Neural cell (in vitro differentiated cells): ENCODE measurements at regions not wholly inside any gene's neighbourhood (a gene's known extent, or its start where the extent isn't known, plus 50 kb on each side); places are given as distances from the start of the nearest gene placed in this dataset.

Experiments
- H2AFZ ChIP-seq: fragments of 200-600, 300-800 bp; sonication (generic), shearing (Covaris generic); 2 replicates; pipeline ENCODE4 v1.6.0; 2014; ENCODE audit warnings: low read depth, mild to moderate bottlenecking, antibody characterized with exemption, low read length, moderate library complexity
- H3F3A ChIP-seq: fragments of 200-600 bp; shearing (Covaris generic); 2 replicates; pipeline ENCODE4 v1.6.1; 2016; ENCODE audit warnings: mild to moderate bottlenecking, moderate library complexity, mixed read lengths, antibody characterized with exemption, low read length; ENCODE audit not compliant: insufficient read depth, poor library complexity, severe bottlenecking
- H3K27ac ChIP-seq: fragments of 200-600, 300-800 bp; sonication (generic), shearing (Covaris generic); 2 replicates; pipeline ENCODE4 v1.5.1; 2014; ENCODE audit warnings: mild to moderate bottlenecking, low read length, moderate library complexity
- H3K27me3 ChIP-seq: fragments of 300-800, 200-600 bp; sonication (generic), shearing (Covaris generic); 2 replicates; pipeline ENCODE4 v1.6.0; 2014; ENCODE audit warnings: mild to moderate bottlenecking, low read depth, low read length, moderate library complexity; ENCODE audit not compliant: insufficient read depth
- H3K36me3 ChIP-seq: fragments of 300-800, 200-600 bp; sonication (generic), shearing (Covaris generic); 2 replicates; pipeline ENCODE4 v1.5.1; 2014; ENCODE audit warnings: mild to moderate bottlenecking, antibody characterized with exemption, low read length, moderate library complexity; ENCODE audit not compliant: insufficient read depth
- H3K4me2 ChIP-seq: fragments of 300-800, 200-600 bp; sonication (generic), shearing (Covaris generic); 2 replicates; pipeline ENCODE4 v1.6.0; 2014; ENCODE audit warnings: mild to moderate bottlenecking, low read length
- H3K4me3 ChIP-seq: fragments of 300-800, 200-600 bp; sonication (generic), shearing (Covaris generic); 2 replicates; pipeline ENCODE4 v1.5.1; 2014; ENCODE audit warnings: mild to moderate bottlenecking, low read length, moderate library complexity
- H3K79me2 ChIP-seq: fragments of 200-600 bp; shearing (Covaris generic); replicated peaks from 2 replicates; pipeline ENCODE4 v1.6.0; 2014; ENCODE audit warnings: mild to moderate bottlenecking, low read length, moderate library complexity; ENCODE audit not compliant: insufficient read depth
- H3K9ac ChIP-seq: fragments of 300-800, 200-600 bp; sonication (generic), shearing (Covaris generic); 2 replicates; pipeline ENCODE4 v1.6.1; 2016; ENCODE audit warnings: mild to moderate bottlenecking, low read length, mixed read lengths
- H3K9me2 ChIP-seq: fragments of 200-600 bp; shearing (Covaris generic); 2 replicates; pipeline ENCODE4 v1.6.1; 2016; ENCODE audit warnings: mild to moderate bottlenecking, low read length, mixed read lengths; ENCODE audit not compliant: insufficient read depth
- H3K9me3 ChIP-seq: fragments of 200-600, 300-800 bp; sonication (generic), shearing (Covaris generic); 2 replicates; pipeline ENCODE4 v1.6.1; 2016; ENCODE audit warnings: mild to moderate bottlenecking, mixed run types, low read length, moderate library complexity, mixed read lengths
- H4K20me1 ChIP-seq: fragments of 200-600 bp; shearing (Covaris generic); 2 replicates; pipeline ENCODE4 v1.6.1; 2016; ENCODE audit warnings: mild to moderate bottlenecking, mixed run types; ENCODE audit not compliant: insufficient read depth
- CTCF ChIP-seq: fragments of 450-650 bp; IDR thresholded peaks from 2 replicates; pipeline ENCODE4 v1.5.1; 2014; ENCODE audit warnings: antibody characterized with exemption, mild to moderate bottlenecking, moderate library complexity; ENCODE audit not compliant: poor library complexity, severe bottlenecking
- EP300 ChIP-seq: fragments of 450-650 bp; conservative IDR thresholded peaks from 2 replicates; pipeline ENCODE4 v1.6.1; 2014; ENCODE audit warnings: antibody characterized with exemption, mild to moderate bottlenecking, moderate library complexity; ENCODE audit not compliant: poor library complexity, severe bottlenecking
- EZH2 ChIP-seq: fragments of 200-600, 300-800 bp; shearing (Covaris generic), sonication (generic); IDR thresholded peaks from 2 replicates; pipeline ENCODE4 v1.6.1; 2014; ENCODE audit warnings: antibody characterized with exemption, low read length, borderline replicate concordance, mild to moderate bottlenecking; ENCODE audit not compliant: insufficient read depth, poor library complexity, severe bottlenecking
- MXI1 ChIP-seq: fragments of 450-650 bp; conservative IDR thresholded peaks from 2 replicates; pipeline ENCODE4 v1.6.1; 2014; ENCODE audit warnings: antibody characterized with exemption, mild to moderate bottlenecking; ENCODE audit not compliant: poor library complexity, severe bottlenecking
- POLR2AphosphoS5 ChIP-seq: IDR thresholded peaks from 2 replicates; pipeline ENCODE4 v1.6.1; 2012
- RAD21 ChIP-seq: fragments of 450-650 bp; conservative IDR thresholded peaks from 2 replicates; pipeline ENCODE4 v1.6.1; 2014; ENCODE audit warnings: antibody characterized with exemption, mild to moderate bottlenecking, moderate library complexity
- REST ChIP-seq: IDR thresholded peaks from 2 replicates; pipeline ENCODE4 v1.6.1; 2012; ENCODE audit warnings: borderline replicate concordance
- SMC3 ChIP-seq: fragments of 450-650 bp; conservative IDR thresholded peaks from 2 replicates; pipeline ENCODE4 v1.6.1; 2014; ENCODE audit warnings: antibody characterized with exemption, mild to moderate bottlenecking, moderate library complexity; ENCODE audit not compliant: poor library complexity
- TAF1 ChIP-seq: IDR thresholded peaks from 2 replicates; pipeline ENCODE4 v1.6.1; 2012; ENCODE audit warnings: low read depth

GRCh38 chr11:27184458-27185312 lies 144.1 kb downstream of the BBOX1 start:
- no peak overlapping the region for H3K4me3 ChIP-seq
- TF ChIP-seq MXI1 (no peak), EP300 (no peak), TAF1 (no peak), POLR2AphosphoS5 (no peak), EZH2 (no peak), RAD21 (no peak), CTCF (no peak), SMC3 (no peak), REST (no peak)
- H3K9me3 ChIP-seq = no peaks in the 10 kb centered on the region
- no peaks in the 10 kb centered on the region for H3F3A ChIP-seq
- H3K27me3 ChIP-seq = no peaks in the 10 kb centered on the region
- no peak overlapping the region for H3K27ac ChIP-seq
- no peaks in the 10 kb centered on the region for H3K79me2 ChIP-seq
- H3K4me2 ChIP-seq = no peak overlapping the region
- H3K9me2 ChIP-seq = no peaks in the 10 kb centered on the region
- H4K20me1 ChIP-seq = no peaks in the 10 kb centered on the region
- H3K9ac ChIP-seq = no peak overlapping the region
- no peak overlapping the region for H2AFZ ChIP-seq
- no peaks in the 10 kb centered on the region for H3K36me3 ChIP-seq

GRCh38 chr11:27183672-27184457 lies 143.2 kb downstream of the BBOX1 start:
- Histone ChIP-seq H3K9ac (no peak overlapping the region), H3K79me2 (no peaks in the 10 kb centered on the region), H3K4me3 (no peak overlapping the region), H3K27me3 (no peaks in the 10 kb centered on the region), H3K4me2 (no peak overlapping the region), H3F3A (no peaks in the 10 kb centered on the region), H3K9me3 (no peaks in the 10 kb centered on the region), H3K36me3 (no peaks in the 10 kb centered on the region), H4K20me1 (no peaks in the 10 kb centered on the region), H2AFZ (no peak overlapping the region), H3K9me2 (no peaks in the 10 kb centered on the region), H3K27ac (no peak overlapping the region)
- TF ChIP-seq EZH2 (no peak), CTCF (peak; percentile 89), RAD21 (peak; percentile 93), SMC3 (peak; percentile 98), MXI1 (no peak)
